GM18511 (cell line): ENCODE measurements at regions not wholly inside any gene's neighbourhood (a gene's known extent, or its start where the extent isn't known, plus 50 kb on each side); places are given as distances from the start of the nearest gene placed in this dataset.
"Not testable (repeated sequence)": the region's sequence is repeated elsewhere in the genome, so short reads cannot be mapped to it uniquely, and the experiment has no call there.

Experiments
- ATAC-seq: cut with Tn5 transposase; IDR thresholded peaks from one replicate; pipeline ENCODE4 v1.9.1; 2021; ENCODE audit warnings: mild to moderate bottlenecking, moderate library complexity; ENCODE audit not compliant: unreplicated experiment

DNA sequence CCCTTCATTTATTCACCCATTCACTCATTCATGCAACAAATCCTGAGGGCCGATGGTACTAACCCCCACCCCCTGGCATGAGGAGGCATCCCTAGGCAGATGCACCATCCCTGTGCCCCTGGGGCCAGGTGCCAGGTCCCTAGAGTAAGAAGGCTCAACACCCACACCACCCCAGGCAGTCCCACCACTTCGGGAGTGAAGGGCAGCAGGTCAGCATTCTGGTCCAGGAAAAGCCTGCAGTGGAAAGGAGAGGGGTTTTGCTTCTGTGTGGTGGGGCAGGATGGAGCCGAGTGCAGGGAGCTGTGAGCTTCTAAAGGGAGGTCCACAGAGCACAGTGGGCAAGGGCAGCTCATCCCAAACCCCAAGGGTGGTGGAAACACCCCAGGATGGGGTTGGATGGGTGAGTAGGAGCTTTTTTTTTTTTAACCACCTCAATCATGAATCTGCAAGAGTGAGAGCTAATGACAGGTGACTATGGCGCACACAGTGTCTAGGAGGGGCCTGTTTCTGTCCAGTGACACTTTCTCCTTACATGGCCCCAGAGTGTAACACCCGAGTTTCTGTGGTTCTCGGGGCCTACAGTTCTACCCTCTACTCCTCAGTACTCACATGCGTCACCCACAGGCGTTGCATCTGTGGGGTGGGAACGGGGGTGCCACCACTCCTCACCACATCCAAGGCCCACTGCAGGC lies 414.3 kb downstream of the TMEM121 start:
- ATAC-seq: no peak

DNA sequence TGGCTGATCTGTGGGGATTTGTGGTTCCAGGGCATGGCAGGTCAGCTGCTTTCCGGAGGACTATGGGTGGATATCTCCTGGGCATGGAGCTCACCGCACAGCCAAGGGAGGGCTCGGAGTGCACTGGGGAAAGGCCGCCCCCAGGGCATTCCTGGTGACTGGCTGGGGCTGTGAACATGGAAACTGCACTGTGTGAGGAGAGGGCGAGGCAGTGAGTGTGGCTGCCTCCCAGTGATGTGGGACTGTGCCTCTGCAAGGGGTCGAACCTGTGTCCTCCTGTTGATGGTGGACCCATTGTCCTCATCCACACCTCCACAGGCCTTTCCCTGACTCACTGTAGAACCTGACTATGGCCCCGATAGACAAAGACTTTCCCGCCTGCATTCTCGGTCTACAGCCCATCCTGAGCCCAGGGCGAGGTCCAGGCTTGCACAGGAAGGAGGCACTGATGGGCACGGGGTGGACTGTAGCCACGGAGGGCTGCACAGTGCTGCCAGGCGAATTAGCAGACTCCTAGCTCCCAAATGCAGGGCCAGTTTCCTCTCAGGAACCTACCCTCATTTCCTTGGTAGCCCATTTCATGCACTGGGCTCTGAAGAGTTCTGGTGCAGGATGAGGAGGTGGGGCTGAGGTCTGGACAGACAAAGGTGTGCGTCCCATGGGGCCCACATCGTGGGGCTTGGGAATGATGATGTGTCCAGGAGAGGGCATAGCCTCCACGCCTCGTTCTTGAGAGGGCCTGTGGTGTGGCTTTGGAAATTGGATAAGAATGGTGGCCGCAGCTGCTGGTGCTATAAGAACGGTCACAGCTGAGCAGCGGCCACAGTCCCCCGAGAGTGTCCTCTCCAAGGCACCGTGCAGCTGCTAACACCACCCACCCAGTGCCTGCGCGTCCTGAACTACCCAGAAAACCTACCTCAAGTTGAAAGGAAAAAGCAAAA lies 415.1 kb downstream of the TMEM121 start:
- no peak for ATAC-seq

DNA sequence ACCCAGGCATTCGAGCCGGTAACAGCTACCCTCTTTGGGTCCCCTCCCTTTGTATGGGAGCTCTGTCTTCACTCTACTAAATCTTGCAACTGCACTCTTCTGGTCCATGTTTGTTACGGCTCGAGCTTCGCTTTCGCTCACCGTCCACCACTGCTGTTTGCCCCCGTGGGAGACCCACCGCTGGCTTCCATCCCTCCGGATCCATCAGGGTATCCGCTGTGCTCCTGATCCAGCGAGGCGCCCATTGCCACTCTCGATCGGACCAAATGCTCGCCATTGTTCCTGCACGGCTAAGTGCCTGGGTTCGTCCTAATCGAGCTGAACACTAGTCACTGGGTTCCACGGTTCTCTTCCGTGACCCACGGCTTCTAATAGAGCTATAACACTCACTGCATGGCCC lies 416.3 kb downstream of the TMEM121 start:
- ATAC-seq: not testable (repeated sequence)

DNA sequence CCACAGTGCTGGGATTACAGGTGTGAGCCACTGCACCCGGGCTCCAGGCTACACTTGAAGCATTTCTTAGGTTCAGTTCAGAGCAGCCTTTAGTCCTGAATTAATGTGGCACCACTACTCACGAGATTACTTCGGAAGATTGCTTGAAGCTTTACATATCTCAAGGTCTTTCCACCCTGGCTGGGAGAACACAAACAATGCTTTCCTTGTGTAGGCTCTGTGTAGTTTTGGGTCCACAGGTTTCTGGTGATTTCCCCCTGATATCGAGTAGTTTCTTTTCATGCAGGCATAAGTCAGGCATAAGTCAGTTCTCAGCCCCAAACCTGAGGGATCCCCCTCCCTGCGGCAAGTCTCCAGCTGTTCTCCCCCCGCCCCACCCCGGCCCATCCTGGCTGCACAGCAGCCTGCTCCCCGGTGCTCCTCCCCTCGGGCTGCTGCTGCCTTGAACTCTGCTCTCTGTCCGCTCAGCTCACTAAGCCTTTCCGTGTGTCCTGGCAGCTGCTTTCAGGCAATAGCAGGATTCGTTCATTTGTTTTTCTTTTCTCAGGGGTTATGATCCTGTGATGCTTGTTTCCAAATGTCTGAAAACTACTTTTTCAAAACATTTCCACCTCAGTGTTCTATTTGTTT lies 417.7 kb downstream of the TMEM121 start:
- ATAC-seq: no peak

DNA sequence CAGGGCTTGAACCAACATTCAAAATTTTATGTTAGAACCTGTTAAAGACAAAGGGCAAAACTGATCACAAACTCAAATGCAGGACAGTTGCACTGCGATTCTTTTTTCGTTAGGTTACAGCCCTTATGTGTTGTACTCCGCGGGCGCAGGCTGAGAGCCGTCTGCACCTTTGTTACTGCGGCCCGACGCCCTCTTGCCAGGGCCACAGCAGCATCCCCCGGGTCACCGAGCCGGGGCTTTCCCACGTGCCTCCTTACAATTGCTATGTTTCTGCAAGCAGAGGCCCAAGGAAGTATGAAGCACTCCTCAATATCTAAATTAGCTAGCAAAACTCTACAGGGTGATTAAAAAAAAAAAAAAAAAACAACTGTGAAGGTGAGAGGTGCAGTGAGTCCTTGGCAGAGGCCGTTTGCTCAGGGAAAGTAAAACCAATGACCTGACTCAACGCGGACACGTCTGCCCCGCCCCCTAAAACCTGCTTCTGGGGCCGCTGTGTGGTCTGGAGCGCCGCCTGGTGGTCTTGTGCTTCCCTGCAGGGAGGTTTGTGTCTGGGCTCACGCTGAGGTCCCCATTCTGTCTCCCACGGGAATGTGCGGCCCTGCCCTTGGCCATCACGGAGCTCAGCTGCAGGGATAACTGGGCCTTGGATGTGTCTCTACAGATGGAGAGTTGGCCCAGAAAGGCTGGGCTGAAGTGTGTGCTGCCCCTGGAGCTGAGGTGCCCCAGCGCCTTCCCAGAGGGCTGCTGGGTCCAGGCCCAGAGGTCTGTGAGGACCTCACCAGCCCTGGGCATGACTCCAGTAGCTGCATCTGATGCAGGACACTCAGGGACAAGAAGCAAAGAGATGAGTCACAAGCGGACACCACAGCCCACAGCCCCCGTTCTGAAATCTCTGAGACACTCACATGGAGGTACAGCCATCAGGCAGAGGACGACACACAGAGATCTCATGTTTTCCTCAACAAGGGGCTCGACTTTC lies 418.5 kb downstream of the TMEM121 start:
- ATAC-seq: no peak

DNA sequence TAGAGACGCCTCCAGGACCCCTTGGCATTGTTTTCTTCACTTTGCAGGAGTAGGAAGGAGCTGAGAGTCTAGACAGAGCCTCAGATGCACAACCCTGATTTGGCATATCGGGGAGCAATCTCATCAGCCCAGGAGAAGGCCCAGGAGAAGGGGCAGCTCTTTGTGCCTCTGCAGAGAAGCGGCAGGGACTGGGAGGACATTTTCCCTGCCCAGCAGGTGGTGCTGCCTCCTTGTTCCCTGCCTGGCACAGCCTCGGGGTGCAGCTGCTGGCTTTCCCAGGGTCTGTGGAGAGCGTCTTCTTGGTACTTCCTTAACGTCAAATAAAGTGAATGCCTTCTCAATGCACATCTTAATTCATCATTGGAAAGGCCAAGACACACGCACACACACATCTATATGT lies 419.5 kb downstream of the TMEM121 start:
- no peak for ATAC-seq

DNA sequence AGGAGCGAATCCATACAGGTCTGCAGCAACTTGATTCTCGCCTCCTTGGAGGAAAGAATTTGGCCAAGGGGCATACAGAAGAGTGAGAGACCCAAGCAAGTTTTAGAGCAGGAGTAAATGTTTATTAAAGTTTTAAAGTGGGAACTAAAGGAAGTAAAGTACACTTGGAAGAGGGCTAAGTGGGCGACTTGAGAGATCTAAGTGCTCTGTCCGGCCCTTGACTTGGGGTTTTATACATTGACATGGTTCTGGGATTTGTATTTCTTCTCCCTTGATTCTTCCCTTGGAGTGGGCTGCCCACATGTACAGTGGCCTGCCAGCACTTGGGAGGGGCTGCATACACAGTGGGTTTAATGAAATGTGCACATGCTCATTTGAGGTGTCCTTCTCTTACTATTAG lies 421.2 kb downstream of the TMEM121 start:
- no peak for ATAC-seq

DNA sequence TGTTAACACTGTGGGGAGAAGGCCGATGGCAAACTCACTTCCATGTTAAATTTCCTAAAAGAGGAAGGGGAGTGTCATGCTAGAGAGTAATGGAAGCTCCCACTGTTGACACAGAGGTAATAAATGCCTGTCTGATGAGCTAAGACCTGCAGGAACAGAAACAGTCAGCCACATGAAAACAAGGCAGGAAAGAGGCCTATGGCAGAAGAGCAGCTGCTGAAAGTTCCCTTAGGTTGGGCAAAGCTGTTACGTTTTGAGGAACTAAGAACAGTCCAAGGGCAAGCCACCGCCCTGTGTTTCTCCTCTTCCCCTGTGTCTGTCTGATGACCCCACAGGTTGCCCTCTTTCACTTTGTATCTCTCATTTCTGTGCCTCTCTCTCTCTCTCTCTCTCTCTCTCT lies 422.6 kb downstream of the TMEM121 start:
- not testable (repeated sequence) for ATAC-seq

DNA sequence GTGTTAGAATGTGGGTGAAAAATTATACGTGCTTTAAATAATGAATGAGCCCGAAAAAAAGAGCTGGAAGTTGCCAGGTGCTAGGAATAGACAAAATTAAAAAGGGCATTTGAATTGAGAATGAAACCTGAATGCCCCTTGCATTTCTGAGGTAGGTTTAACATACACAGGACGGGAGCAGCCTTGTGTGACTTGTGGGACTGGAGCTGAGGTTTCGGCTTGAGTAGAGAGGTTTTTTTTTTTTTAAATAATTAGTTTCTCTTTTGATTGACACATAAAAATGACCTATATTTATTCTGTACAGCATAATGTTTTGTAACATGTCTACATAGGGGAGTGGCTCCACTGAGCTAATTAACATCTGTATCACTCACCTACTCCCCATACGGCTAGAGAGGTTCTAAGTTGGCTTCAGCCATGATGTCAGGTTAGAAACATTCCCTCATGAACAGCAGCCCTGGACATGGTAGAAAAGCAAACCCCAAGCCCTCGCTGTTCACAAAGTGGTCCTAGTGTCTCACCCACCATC lies 424.0 kb downstream of the TMEM121 start:
- not testable (repeated sequence) for ATAC-seq

DNA sequence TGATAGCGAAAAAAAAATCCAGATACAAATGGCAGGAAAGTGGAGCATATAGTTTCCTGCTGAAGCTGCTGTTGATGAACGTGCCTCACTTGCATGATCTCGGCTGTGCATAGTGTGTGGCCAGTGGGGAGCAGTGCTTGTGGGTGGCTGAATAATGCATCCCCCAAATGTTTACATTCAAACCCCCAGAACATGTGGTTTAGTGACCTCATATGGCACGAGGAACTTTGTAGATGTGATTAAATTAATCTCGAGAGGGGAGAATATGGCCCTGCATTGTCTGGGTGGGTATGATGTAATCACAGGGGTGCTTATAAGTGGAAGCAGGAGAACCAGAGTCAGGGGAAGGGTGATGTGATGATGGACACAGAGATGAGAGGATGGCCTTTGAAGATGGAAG lies 425.0 kb downstream of the TMEM121 start:
- no peak for ATAC-seq

DNA sequence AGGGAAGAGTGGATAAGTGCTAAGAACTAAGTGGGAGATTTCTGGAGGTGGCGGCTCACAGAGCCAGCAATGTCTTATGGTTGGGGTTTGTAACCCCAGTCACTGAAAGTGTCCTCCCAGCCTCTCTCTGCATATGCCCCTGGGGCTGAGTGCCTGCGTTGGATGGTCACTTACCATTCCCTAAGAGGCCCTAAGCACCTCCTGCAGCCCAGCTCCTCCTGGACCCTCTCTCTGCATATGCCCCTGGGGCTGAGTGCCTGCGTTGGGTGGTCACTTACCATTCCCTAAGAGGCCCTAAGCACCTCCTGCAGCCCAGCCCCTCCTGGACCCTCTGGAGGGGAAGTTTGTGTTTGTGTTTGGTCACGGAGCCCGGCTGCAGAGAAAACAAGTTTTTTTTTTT lies 425.8 kb downstream of the TMEM121 start:
- ATAC-seq: no peak

DNA sequence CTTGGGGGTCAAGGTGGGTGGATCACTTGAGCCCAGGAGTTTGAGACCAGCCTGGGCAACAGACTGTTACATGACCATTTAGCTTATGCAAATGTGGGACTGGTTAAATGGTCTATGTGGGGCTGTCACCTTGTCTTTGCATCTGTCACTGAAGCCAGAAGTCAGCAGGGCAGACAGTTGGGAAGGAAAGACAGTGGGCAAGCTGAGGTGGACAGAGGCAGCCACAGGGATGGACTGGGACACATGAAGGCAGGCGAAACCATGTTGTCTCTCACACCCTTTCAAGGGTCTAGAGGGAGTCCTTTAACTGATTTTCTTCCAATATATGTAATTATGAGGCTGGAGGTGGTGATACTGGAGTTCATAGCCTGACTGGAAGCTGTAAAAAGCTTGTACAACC lies 426.4 kb downstream of the TMEM121 start:
- ATAC-seq: no peak

DNA sequence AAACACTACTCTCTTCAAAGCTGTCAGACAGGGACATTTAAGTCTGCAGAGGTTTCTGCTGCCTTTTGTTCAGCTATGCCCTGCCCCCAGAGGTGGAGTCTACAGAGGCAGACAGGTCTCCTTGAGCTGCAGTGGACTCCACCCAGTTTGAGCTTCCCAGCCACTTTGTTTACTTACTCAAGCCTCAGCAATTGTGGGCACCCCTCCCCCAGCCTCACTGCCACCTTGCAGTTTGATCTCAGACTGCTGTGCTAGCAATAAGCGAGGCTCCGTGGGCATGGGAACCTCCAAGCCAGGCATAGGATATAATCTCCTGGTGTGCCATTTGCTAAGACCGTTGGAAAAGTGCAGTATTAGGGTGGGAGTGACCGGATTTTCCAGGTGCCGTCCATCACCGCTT lies 435.2 kb downstream of the TMEM121 start:
- not testable (repeated sequence) for ATAC-seq

DNA sequence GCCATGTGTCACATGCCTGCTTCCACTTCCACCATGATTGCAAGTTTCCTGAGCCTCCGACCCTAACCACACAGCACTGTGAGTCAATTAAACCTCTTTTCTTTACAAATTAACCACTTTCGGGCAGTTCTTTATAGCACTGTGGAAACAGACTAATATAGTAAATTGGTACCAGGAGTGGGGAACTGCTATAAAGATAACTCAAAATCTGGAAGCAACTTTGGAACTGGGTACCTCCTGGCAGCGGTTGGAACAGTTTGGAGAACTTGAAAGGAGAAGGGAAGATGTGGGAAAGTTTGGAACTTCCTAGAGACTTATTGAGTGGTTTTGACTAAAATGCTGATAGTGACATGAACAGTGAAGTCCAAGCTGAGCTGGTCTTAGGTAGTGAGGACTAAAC lies 436.1 kb downstream of the TMEM121 start:
- ATAC-seq: no peak

DNA sequence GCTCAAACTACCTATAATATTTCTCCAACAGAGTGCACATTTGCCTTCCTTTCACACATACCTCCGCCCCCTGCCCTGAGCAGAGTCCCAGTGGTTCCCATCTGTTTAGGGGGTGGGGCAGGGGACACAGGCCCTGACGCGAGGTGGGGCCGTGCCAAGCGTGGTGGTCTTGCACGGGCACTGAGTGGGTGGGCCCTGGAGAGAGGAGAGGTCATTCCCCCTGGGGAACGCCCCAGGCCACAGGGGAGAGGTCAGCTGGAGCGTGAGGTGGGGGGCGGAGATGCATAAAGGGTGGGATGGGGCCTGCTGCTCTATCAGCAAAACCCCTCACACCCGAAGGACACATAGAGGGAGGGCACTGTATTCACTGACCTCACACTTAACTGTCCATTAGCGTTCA lies 441.9 kb downstream of the TMEM121 start:
- no peak for ATAC-seq

DNA sequence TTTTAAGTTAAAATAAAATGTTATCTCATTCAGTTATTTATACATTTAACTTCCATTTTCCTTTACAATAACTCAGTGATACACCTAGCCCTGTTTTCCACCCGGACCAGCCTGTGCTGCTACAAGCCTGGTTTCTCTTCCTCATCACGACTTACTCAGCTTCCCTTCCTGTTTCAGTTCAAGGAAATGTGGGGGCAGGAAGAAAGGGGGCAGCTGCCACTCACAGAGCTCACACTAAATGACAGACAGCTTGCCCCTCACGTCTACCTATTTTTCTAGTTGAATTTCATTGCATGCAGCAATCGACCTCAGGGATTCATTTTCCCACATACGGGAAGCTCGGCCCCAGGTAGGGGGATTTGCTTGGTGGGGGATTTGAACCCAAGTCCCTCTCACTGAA lies 442.6 kb downstream of the TMEM121 start:
- not testable (repeated sequence) for ATAC-seq

DNA sequence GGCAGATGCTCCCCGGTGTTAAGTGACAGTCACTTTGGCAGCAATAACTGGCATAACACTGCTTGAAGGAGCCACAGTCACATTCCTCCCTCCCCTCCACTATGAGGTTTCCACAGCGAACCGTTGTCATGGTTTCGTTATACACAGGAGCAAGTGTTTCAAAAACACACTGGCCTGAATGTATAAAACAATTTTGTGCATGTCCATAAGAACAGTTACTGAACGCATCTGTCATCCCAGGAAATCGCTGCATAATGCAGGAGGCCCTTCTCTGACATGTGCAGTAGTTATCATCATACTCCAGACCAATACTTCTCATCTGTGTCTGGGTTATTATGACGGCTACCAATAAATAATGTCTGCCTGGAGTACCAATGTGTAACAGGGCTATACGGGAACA lies 444.4 kb downstream of the TMEM121 start:
- ATAC-seq: not testable (repeated sequence)

DNA sequence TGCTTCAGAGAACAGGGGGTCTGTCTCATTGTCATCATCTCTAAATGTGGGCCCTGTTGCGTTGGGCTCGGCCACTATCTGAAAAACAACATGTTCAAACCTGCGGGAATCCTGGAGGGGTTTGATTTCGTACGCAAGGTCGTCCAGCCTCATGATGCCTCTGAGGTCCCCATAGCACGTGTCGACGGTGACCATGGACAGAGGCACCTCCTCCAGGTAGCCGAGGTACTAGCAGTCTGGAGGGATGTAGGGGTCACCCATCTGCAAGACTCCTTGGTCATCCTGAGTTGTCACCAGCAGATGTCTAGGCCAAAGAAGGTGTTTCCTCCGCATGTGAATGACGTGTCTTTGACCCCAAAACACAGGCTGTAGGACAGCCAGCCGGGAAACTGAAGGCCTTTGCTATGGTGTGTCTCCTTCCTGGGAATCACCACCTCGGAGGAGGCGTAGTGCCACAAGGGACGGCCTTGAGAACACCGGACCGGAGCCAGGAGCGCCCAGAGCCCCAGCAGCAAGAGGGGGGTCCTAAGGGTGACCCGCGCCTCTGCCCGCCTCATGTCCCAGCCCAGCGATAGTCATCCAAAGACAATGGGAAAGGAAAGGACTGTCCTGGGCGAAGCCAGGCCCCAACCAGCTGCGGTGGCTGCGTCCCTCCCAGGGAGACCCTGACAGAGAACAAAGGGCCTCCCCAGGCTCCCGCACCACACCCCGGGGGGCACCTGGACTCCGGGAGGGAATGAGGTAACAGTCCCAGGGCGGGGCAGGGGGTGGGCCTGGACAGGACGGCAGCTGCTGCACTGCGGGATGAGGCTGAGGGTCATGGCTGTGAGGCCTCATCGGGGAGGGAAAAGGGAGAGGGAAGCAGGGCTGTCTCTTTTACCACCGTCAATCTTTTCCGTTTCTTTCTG lies 445.5 kb downstream of the TMEM121 start:
- no peak for ATAC-seq

DNA sequence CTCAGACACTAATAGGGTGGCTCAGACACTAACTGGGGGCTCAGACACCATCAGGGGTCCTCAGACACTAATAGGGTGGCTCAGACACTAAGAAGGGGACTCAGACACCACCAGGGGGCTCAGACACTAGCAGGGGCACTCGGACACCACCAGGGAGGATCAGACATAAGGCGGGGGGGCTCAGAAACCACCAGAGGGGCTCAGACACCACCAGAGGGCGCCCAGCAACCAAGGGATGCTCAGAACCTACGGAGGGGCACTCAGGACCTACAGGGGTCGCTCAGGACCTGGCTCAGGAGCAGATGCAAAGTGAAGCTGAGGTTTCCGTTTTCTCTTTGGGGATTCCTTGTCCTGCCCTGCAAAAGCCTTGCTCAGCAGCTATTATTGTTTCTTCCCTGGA lies 448.5 kb downstream of the TMEM121 start:
- no peak for ATAC-seq
